GM21825 (cell line): ENCODE measurements at regions not wholly inside any gene's neighbourhood (a gene's known extent, or its start where the extent isn't known, plus 50 kb on each side); places are given as distances from the start of the nearest gene placed in this dataset.
"Not testable (repeated sequence)": the region's sequence is repeated elsewhere in the genome, so short reads cannot be mapped to it uniquely, and the experiment has no call there.

Experiments
- ATAC-seq: cut with Tn5 transposase; IDR thresholded peaks from one replicate; pipeline ENCODE4 v1.9.1; 2021; ENCODE audit warnings: mild to moderate bottlenecking, moderate library complexity; ENCODE audit not compliant: unreplicated experiment

DNA sequence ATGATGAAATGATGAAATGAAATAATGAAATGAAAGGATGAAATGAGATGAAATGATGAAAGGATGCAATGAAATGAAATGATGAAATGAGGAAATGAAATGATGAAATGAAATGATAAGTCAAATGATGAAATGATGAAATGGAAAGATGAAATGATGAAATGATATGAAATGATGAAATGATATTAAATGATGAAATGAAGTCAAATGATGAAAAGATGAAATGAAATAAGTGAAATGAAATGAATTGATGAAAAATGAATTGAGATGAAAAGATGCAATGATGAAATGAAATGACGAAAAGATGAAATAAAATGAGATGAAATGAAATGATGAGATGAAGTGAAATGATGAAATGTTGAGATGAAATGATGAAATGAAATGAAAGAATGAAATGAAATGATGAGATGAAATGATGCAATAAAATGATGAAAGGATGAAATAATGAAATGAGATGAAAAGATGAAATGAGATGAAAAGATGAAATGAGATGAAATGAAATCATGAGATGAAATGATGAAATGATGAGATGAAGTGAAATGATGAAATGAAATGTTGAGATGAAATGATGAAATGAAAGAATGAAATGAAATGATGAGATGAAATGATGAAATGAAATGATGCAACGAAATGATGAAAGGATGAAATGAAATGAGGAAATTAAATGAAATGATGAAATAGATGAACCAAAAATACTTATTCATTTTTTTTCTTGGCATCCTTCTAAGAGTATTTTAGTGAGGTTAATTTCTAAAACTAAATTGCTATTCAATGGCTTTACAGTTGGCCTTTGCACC lies 139.8 kb upstream of the ERV3-1 start:
- ATAC-seq, result not testable (repeated sequence)

DNA sequence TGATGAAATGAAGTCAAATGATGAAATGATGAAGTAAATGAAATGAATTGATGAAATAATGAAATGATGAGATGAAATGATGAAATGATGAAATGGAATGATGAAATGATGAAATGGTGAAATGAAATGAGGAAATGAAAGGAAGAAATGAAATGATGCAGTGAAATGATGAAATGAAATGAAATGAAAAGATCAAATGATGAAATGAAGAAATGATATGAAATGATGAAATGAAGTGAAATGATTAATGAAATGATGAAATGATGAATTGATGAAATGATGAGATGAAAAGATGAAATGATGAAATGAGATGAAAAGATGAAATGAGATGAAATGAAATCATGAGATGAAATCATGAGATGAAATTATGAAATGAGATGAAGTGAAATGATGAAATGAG lies 139.2 kb upstream of the ERV3-1 start:
- ATAC-seq, result not testable (repeated sequence)

- ATAC-seq, result not testable (repeated sequence)
These were observed 138.5 kb upstream of the ERV3-1 start for GRCh38 chr7:65145008-65145407.

GRCh38 chr7:65144557-65144956 lies 138.1 kb upstream of the ERV3-1 start:
- ATAC-seq, result not testable (repeated sequence)

DNA sequence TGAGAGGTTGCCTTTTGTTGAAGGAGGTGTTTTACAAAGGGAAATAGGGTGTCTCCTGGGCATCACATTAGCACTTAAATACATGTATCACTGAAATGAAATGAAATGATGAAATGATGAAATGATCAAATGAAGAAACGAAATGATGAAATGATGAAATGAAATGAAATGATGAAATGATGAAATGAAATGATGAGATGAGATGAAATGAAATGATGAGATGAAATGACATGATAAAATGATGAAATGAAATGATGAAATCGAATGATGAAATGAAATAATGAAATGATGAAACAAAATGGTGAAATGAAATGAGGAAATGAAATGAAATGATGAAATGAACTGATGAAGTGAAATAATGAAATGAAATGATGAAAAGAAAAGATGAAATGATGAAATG lies 137.6 kb upstream of the ERV3-1 start:
- not testable (repeated sequence) for ATAC-seq

DNA sequence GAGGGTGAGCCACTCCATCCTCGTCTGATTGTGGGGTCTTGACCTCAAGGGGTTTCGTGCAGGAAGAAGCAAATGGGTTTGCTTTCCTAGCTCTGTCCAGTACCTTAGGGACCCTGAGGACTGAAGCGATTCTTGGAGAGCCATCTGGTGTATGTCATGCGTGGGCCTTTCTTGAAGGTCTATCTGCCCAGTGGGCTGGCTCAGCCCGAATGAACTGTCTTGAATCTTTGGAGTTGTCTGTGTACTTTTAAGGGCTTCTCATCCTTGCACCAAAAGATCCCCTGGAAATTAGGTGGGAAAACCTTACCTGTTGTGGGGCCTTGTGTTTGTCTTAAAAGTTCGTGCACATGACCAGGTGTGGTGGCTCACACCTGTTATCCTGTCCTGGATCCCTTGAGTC lies 135.4 kb upstream of the ERV3-1 start:
- not testable (repeated sequence) for ATAC-seq

DNA sequence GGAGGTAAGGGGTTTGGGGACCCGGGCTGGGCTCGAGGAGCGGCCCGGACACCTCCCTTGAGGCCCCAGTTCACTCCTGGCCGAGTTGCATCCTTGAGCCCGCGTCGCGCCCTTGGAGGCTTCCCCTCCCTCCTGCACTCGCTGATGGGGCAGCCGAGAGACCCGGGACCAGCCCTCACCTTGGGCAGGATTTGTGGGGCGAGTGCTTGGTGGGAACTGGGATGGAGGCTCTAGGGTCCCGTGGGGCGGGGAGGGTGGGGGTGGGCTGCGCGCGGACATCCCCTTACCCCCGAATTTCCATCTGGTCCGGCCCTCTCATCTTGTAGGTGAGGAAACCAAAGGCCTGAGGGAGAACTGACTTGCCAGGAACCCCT lies 134.9 kb upstream of the ERV3-1 start:
- not testable (repeated sequence) for ATAC-seq

- not testable (repeated sequence) for ATAC-seq
These were observed 134.3 kb upstream of the ERV3-1 start for GRCh38 chr7:65140543-65141404.

GRCh38 chr7:65136850-65137249 lies 130.4 kb upstream of the ERV3-1 start:
- not testable (repeated sequence) for ATAC-seq

DNA sequence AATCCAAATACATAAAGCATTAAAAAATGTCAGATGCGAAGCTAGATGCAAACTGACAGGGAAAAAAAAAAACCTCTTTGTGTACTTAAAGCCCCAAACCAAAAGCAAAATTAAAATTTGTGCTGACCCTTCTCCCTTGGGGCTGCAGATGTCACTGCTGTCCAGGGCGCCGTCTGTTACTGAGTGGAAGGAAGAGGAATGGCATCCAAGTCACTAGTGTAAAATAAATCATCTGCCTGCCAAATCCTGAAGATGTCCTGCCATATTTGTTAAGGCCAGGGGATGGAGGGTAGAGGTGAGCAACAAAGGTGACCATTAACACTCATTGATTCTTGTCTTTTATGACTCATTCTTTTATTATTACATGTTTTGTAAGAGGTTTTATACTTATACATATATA lies 126.6 kb upstream of the ERV3-1 start:
- not testable (repeated sequence) for ATAC-seq

GRCh38 chr7:65132256-65132655 lies 125.8 kb upstream of the ERV3-1 start:
- not testable (repeated sequence) for ATAC-seq

DNA sequence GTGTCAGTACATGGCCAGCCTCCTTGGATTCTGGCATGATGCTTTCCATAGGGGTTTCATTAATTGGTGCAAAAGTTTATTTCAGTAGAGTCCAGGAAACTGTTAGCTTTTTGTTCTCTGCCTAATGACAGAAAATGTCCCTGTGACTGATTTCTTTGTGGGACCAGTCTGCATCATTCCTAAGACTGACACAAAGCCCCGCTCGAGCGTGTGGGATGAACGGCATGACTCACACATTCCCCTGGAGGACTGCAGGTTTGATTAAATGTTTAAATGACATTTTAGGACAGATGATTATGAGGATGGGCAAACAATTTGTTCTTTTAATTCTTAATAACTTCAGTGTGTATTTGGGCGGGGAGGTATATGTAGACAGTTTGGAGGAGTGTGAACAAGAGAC lies 120.9 kb upstream of the ERV3-1 start:
- not testable (repeated sequence) for ATAC-seq

DNA sequence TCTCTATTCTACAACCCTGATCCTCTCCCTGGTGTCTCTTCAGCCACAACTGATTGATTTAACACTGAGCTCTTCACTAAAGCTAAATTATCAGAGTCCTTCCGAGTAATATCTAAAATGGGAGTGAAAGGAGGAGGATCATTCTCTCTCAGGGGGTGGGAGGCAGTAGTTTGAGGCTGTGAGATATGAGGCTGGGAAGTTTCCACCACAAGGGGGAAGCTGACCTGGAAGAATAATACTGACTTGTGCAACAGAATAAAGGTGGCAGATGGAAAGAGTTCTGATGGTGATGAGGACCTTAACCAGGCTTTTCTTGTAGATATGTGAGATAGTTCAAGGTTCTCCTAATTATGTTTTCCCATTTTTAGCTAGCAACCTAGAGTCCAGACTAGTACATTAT lies 118.1 kb upstream of the ERV3-1 start:
- not testable (repeated sequence) for ATAC-seq

DNA sequence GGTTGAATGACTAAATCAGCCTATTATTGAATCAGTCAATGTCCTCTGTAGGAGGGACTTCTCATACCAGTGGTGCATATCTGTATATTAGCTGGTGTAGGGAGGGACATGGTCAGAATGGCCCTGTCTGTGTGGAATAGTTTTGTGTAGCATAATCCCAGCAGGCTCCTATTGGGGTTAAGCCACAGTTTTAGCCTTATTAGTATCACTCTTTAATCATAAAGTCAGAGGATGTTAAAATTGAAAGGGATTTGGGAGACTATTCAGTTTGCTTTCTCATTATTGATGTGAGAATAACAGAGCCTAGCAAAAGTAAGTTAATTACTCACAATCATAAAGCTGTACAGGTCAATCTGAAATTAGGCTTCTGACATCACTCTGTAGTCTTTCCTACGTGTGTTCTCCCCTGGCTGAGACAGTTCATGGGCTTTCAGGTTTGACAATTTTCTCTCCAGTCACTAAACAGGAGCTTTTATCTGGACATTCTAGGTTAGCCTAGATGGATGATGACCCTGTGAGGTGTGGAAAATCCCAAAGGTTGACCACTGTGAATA lies 99.2 kb upstream of the ERV3-1 start:
- ATAC-seq, result not testable (repeated sequence)

GRCh38 chr7:65100499-65100898 lies 94.0 kb upstream of the ERV3-1 start:
- not testable (repeated sequence) for ATAC-seq

GRCh38 chr7:65081669-65082055 lies 75.2 kb upstream of the ERV3-1 start:
- ATAC-seq, result not testable (repeated sequence)

- ATAC-seq, result peak; percentile 97
These were observed 74.5 kb upstream of the ERV3-1 start for GRCh38 chr7:65080799-65081668.

DNA sequence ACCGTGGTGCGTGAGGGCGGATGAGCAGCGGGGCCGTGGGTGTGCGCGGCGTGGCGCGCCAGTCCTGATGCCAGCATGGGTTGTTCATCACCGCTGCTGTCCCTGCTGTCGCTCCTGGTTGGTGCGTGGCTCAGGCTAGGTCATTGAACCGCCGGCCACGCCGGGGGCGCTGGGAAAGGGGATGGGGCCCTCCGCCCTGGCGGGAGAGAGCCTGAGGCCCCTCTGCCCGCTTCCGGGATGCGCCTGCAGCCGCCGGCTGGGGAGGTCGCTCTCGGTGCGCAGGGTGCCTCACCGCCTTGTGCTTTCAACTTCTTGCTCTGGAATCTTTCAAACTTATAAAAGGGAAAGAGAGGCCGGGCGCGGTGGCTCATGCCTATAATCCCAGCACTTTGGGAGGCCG lies 68.5 kb upstream of the ERV3-1 start:
- ATAC-seq, result not testable (repeated sequence)

DNA sequence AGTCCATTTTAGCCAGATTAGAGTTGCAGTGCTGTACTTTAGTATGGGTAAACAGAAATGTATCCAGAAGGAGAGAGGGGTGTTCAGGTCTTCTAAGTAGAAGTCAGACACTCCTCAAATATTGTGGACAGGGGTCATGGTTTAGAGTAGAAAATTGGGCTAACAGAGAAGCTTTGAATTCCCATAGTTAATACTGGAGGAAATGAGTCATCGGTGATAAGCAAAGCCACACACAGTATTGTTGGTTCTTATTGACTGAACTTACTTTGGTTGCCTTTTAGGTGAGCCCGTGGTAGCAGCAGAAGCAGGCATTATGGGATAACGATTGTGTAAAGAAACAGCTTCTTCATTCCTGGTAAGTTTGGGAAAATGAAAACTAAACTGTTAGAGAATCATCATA lies 66.7 kb upstream of the ERV3-1 start:
- ATAC-seq, result not testable (repeated sequence)

GRCh38 chr7:65071854-65072431 lies 65.5 kb upstream of the ERV3-1 start:
- ATAC-seq, result not testable (repeated sequence)
